COR-L47 (cell line): ENCODE measurements at regions not wholly inside any gene's neighbourhood (a gene's known extent, or its start where the extent isn't known, plus 50 kb on each side); places are given as distances from the start of the nearest gene placed in this dataset.

Source experiments
- DNase-seq: peaks from one replicate; lab custom pipeline; 2025; lab: John Stamatoyannopoulos, UW

DNA sequence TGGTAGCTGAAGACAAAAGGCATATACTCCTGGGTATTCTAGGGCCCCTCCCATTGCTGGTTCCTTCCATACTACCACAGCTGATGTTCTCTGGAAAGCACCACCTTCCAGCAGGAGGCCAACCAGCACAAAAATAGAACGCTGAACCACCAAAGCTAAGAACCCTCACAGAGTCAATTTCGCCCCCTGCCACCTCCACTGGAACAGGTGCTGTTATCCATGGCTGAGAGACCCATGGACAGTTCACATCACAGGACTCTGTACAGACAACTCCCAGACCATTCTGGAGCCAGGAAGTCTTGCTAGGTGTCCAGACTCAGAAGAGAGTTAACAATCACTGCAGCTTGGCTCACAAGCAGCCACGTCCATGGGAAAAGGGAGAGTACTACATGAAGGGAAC lies 1851.5 kb upstream of the NUDT12 start:
- no peak for DNase-seq

DNA sequence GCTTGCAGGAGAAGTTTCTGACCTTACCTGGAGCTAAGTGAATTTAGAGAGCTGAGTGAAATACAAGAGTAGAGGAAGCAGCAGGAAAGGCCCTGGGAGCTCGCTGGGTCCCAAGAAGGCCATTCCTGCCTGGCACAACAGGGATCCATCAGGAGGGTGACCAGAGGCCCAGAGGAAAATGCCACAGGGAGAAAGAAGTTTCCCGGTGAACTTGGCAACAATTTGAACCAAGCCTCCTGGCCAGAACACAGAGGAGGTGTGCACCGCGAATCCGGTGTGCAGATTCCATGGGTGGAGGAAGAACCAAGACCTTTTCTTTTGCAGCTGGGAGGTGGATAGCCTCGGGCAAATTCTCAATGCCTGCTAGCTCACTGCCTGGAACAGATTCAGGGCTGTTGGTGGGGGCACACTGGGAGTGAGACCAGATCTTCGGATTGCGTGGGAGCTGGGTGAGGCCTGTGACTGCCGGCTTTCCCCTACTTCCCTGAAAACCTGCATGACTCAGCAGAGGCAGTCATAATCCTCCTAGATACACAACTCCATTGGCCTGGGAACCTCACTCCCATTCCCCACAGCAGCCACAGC lies 1850.9 kb upstream of the NUDT12 start:
- DNase-seq = no peak

DNA sequence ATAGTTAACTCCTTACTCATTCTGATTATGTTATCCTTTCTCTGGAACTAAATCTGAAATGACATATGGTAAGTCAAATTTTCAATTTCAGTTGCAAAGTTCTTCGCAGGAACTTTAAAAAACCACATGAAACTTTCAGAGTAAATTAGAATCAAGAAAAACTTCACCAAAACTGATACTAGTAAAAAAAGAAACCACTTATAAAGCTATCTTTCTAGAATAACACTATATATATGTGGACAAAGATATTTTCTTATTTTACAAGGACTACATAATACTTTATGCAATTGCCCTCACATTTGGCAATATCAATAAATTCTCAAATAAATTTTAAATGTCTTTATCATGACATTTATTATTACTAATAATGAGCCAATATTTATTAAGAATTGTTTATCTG lies 1847.1 kb upstream of the NUDT12 start:
- no peak for DNase-seq

DNA sequence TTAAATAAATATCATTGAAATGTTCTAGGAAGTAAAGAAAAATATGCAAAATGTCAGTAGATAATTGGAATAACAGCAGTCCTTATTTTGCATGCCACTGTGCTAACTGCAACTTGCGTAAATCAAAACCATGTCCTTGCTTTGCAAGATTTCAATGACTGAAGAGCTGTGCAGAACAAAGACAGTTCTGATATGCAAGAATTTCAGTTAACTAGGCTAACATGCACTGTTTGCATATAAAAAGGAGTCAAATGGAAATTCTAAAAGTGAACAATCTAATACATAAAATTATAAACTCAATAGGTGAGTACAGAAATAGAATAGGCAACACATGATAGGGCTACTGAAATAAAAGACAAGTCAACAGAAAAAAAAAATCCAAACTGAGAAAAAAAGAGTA lies 1844.6 kb upstream of the NUDT12 start:
- DNase-seq = no peak

DNA sequence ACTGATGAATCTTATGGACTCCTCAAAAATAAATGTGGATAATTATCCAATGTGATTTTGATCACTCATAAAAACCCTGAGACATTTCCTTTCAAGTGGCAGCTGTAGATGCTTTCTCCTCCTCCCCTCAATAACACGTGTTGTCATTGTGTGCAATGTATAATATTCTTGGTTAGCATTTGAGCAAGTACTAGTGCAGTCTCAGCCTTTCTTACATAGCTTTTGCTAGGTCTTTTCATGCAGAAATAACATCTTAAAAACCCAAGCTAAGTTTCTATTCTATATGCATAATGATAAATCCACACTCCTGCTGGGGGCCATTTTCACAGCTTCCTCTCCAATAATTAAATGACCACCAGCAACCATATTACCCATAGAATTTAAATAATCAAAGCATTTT lies 1835.2 kb upstream of the NUDT12 start:
- DNase-seq = no peak

DNA sequence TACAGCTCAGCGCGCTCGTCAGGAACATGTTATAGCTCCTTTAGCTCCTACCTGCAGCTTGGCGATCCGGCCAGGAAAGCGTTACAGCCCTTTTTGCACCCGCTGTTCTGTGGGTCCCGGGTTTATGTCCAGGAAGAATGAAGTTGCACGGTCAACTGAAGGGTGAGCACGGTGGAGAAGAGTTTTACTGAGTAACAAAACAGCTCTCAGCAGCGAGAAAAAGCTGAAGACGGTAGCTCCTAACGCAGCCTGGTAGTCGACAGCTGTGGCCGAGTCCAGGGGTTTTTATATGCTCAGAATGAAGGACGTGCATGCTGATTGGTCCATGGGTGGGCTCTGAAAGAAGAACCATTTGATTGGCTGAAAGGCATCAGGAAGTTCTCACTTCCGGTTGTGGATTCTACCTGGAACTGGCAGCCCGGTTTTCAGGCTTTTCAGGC lies 1830.1 kb upstream of the NUDT12 start:
- no peak for DNase-seq

DNA sequence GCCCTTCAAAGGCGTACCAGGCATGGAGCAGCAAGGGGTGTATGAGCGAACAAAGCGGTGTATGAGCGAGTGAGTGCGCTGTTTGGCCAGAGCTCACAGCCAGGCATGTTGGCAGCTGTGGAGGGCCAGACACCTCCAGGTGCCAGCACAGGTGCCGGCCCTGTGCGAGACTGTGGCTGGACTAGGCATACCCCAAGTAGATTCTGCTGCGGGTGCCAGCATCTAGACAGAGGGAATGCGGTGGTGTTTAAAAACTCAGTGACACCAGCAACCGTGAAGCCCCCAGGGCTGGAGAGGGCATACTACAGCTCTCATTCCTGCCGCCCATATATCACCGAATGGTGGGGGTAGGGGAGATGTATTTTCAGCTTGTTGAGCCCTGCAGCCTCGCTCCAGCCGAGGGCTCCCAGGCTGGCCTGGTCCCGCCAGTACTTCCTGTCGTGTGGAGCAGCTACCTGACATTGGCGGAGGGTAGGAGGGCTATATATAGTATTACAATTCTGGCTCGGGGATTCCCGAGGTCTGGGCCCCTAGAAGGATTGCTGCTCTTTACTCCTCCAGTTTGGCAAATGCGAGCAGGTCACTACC lies 1829.6 kb upstream of the NUDT12 start:
- no peak for DNase-seq

DNA sequence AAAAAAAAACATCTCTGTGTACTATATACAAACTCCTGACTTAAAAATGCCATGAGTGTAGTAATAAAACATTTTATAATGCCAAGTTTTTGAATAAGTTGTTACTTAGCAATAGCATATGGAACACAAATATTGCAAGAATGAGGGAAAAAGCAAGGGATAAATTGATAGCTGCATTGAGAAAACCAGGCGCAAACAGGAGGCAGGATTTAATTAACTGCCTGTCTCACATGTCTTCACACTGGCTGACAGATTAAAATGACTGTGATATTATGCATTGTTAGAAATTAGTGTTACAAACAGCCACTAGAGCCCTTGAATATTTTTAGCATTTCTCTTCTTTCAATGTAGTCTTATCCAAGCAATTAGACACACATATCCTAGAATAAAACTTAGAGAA lies 1817.5 kb upstream of the NUDT12 start:
- DNase-seq = no peak

DNA sequence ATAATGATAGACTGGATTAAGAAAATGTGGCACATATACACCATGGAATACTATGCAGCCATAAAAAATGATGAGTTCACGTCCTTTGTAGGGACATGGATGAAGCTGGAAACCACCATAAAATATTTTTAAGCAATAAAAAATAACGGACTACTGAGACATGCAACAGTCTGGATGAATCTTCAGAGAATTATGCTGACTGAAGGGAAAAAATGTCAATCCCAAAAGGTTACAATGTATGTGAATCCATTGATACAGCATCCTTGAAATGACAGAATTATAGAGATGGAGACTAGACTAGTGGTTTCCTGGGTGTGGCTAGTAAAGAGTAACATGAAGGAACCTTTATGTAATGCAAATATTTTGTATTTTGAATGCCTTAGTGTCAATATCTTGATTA lies 1808.6 kb upstream of the NUDT12 start:
- DNase-seq = no peak

DNA sequence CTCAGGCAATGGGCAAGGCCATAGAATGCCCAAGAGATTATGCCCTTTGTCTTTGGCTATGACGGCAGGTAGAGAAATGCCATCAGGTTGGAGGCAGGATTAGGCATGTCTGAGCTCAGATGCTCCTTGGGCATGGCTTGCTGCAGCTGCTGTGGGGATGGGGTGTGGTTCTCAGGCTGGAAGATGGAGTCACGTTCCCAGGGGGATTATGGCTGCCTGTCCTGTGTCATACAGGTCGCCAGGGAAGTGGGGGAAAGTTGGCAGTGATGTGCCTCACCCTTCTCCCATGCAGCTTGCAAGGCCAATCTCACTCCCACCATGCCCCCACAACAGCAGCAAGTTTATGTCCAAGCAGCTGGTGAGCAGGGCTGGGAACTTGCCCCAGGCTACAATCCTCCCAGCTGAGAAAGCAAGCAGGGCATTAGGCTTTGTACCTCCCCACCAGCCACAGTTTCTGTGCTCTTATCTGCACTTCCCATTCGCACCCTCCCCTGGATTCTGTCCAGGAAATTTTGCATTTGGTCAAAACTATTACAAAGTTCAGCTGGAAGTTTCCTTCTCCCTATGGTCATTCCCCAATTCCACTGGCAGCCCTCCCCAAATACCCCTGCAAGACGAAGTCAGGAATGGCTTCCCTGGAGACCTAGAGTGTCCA lies 1788.0 kb upstream of the NUDT12 start:
- no peak for DNase-seq

DNA sequence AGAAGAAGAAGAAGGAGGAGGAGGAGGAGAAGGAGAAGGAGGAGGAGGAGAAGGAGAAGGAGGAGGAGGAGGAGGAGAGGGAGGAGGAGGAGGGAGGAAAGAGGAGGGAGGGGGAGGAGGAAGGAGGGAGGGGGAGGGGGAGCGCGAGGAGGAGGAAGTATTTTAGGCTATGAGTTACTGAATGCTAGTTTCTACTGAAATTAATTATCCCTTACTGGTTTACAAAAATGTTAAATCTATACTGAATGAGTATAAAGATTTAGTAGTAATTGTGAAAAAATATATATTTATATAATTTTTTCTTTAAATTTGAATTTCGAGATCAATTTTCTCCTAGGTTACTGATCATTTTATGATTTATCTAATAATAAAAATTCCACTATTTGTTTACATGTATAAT lies 1769.0 kb upstream of the NUDT12 start:
- DNase-seq = no peak

DNA sequence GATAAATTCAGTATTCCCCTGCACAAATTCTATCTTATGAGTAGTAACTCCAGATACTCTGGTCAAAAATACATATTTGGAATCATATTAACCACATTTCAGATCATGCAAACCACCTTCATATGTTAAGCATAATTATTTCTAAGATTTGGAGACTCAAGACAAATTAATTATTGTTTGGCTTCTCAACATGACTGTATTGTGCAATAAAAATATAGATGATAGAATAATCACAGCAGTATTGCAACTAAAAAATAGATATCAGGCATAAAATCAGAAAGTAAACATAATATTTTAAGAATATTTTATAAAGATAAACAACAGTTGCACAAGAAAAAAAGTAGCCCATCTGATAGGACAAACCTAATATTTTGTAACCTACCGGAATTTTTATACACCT lies 1767.6 kb upstream of the NUDT12 start:
- DNase-seq = no peak

DNA sequence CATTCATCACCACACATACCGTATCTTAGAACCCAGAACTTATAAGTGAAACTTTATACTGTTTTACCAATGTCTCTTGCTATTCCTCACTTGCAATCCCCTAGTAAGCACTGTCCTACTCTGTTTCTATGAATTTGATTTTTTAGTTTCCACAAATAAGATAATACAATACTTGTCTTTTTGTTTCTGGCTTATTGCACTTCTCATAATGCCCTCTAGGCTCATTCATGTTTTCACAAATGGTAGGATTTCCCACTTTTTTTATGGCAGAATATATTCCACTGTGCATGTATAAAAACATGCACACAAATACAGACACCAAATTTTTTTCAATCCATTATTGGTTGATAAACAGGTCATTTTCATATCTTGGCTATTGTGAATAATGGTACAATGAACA lies 1742.3 kb upstream of the NUDT12 start:
- no peak for DNase-seq

DNA sequence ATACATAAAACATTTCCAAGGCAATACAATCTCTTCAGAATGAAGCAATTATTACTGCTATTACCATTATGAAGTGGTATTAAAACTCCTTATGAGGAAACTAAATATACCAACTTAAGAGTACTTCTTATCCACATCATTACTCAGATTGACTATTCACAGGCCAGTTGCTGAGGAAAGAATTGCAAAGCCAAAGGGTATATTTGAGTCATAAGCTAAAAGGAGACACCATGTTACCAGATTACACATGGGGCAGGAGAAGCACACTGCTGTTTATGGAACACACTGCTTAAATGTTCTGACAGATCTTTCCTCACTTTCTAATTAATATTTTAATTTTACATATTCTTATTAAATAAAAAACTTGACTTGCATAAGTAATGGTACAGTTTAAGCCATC lies 1726.4 kb upstream of the NUDT12 start:
- no peak for DNase-seq

DNA sequence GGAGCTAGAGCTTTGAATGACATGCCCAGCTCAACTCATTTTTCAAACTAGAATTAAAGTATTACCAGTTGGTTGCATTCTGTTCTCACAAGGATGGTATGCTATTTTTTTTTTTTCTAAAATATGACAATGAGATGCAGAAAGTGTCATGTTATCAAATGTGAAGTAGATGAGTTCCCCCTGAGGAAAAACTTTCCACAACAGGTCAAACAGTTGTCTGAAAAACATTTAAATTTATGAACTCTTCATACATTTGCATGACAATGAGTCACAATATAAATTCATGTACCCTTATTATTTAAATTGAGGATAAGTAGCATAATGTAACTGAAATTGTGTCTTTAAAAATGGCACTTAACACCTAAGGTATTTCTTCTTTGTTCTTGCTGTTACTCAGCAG lies 1720.5 kb upstream of the NUDT12 start:
- DNase-seq = no peak

DNA sequence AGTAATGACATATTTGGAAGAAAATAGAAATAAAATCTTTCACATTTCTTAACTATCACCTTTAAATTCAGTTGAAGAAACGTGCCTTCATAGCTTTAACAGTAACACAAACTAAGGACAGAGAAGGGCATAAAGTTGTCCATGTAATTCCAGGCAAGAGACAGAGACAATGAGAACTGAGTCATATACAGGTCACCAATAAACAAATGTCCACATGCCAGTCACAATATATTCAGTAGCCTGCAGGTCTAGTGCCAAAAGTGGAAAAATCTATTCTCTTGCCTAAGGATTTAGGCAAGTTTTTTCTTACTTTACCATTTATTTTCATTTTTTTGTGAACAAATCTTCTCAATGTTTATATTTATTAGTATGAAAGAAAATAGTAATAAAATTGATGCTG lies 1711.5 kb upstream of the NUDT12 start:
- DNase-seq = no peak

DNA sequence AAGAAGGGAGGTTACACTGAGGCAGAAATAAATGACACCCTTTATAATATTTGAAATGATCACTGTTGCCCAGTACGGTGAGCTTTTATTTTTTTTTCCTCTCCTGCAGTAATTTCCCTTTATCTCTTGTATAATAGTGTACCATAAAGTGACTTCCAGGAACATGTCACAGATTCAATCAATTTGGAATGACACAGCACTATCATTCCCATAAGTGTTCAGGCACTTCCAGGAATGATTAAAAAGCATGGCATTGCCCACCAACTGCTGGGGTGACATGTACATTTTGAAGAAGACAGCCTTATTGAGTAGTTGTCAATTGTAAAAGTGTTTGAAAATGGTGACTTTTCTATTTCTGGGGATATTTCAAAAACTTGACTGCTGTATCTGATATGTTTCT lies 1700.9 kb upstream of the NUDT12 start:
- DNase-seq = no peak

DNA sequence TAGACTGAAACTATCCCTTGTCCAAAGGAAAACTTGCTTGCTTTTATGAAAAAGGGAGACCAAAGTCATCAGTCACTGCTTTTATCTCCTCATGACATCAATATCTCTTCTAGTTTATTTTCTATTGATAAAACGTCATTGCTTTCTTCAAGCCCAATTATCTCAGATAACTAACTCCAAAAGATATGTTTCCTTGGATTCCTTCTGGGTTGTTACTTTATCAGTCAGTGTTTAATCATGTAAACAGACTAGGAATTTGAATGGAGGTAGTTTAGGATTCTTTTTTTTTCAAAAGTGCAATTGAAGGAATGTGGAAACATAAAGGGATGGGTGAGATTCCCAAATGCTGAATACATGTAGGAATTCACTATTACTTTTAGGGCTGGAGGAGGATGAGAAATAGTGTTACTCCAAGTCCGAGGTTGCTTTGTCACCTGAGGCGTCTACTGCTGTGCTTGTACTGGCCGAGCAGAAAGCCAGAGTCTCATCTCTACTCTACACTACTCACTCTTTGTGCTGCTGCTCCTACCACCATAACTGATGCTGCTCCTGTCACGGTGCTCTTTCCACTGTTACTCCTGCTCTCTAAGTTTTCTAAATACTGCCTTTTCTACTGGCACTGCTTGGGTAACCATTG lies 1697.1 kb upstream of the NUDT12 start:
- DNase-seq = no peak

DNA sequence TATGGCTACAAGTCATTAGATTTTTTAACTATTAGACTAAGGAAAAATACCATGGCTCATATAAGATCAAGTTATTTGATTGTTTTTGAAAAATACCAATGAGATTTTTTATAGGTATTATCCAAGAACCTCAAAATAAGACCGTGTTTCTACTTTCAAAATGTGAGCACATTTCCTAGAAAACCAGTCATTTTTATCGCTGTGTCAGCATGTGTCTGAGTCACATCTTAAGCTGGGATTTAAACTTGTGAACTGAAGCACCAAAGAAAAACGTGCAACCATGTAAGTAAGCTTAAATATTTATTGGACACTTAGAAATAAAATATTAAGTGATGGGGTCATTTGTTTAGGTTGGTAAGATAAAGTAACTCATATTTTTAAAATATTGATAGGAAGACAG lies 1676.0 kb upstream of the NUDT12 start:
- DNase-seq = no peak

DNA sequence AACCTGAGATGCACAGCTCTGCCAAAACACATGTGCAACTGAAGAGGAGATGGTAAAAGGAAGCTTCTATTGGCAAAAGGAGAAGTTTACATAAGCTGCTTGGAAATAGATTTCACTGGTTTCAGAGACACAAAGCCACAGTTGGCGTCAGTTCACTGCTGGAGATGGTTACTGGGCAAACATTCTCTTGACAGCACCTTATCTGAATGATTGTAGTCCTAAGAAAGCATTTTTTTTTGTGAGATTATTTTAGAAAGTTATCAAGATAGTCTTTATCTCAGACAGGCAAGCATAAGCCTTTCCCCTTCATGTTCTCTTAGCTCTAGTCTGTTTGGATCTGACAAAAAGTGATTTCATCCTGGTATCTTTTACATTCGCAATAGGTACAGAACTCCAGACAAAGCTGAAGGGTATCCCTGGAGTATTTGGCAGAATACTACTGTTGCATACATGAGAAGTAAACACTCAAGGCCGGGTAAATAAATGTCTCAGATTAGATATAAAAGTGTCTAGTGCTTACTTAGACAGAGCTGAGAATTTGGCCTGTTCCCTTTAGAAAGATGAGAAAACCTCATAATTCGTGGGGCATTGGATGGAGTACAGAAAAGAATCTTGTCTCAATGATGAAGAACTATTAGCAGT lies 1668.0 kb upstream of the NUDT12 start:
- peak; percentile 44 for DNase-seq

DNA sequence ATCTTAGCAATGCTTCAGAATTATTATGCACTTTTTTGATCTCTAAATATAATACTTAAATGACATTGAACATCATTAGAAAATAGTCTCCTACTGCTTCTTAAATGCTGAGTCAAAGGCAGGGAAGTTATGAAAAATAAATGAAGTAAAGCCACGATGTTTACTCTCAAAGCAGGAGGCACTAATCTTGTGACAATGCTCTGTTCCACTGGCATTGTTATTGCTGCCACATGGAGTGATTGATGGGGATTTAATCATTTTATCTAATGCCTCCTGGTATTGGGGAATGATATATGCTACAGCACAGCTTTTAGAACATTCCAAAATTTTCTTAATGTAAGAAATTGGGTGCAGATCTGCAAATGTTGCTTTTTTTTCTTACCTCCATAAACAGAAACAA lies 1655.4 kb upstream of the NUDT12 start:
- DNase-seq = peak; percentile 69

DNA sequence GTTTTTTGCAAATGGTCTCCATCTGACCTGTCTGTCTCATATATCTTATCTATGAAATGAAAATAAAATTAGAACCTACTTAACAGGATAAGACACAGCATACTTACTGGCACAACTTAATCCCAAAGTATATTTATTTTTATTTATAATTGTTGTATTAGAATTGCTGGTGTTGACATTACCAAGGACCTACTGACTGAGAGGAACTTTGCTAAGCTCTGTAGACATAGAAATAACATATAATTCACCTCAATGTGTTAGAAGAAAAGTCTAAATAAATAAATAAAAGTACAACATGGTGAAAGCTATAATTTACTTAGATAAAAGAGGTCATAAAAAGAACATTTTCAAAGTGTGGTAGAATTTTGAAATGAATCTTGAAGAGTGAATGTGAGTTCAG lies 1650.5 kb upstream of the NUDT12 start:
- no peak for DNase-seq

DNA sequence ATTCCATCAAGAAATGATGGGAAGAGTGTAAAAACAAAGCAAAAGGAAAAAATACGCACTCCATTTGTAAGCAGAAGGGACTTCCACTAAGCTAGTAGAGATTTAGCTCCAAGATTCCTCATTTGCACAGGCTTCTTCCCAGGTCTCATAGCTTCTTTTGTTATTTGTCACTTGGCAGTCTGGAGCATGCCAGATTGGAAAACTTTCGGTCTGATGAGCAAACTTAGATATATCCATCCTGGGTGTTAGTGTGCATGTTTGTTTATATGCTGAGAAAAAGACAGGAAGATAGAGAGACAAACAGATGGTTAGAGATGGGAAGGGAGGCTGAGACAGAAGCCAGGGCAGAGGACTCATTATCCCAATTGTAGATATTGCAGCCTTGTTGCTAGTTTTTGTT lies 1644.5 kb upstream of the NUDT12 start:
- DNase-seq = no peak
